ENCODE measurements at regions not wholly inside any gene's neighbourhood (a gene's known extent, or its start where the extent isn't known, plus 50 kb on each side); places are given as distances from the start of the nearest gene placed in this dataset.

- no TSS peak for BruUV-seq (replicated peaks)
- H3K36me3 ChIP-seq (ENCODE audit: control insufficient read depth in 1 of 2, insufficient read depth in 2 of 2, low read length in 2 of 2), result no peaks in the 10 kb centered on the region
- no peak for DNase-seq (ENCODE audit: low read depth, low spot score)
- H3K4me3 ChIP-seq (replicated peaks in 1 of 2; ENCODE audit: low read depth in 1 of 2, low read length in 2 of 2), result no peak overlapping the region
- no peaks in the 10 kb centered on the region for H3K9me3 ChIP-seq (ENCODE audit: control insufficient read depth in 1 of 2, insufficient read depth in 1 of 2, low read depth in 1 of 2, low read length in 2 of 2)
- no peaks in the 10 kb centered on the region for H4K20me1 ChIP-seq (ENCODE audit: insufficient read depth)
- H2AFZ ChIP-seq (ENCODE audit: low read depth, low read length, poor library complexity, severe bottlenecking), result no peak overlapping the region
- POLR2A ChIA-PET, result no interaction called here
- no peak overlapping the region for H3K9ac ChIP-seq (ENCODE audit: low read length)
- CTCF ChIA-PET, result no interaction called here
- intact Hi-C loops (cut with micrococcal nuclease), result no loop called here
- H3K4me2 ChIP-seq (ENCODE audit: low read length), result no peak overlapping the region
- no peaks in the 10 kb centered on the region for H3K79me2 ChIP-seq (ENCODE audit: insufficient read depth, low read length)
- H3K9me2 ChIP-seq (ENCODE audit: insufficient read depth), result no peaks in the 10 kb centered on the region
- no peak for ATAC-seq
- RAD21 ChIA-PET (ENCODE audit: low non-redundant PET in 1 of 2, low total read pairs in 2 of 2, uncharacterized antibody in 2 of 2, unreplicated experiment in 2 of 2), result no interaction called here
- H3K27me3 ChIP-seq (ENCODE audit: insufficient read depth, low read length), result peaks cover 42% of the 10 kb centered on the region
- no peaks in the 10 kb centered on the region for H3K4me1 ChIP-seq (ENCODE audit: control insufficient read depth in 1 of 2, insufficient read depth in 2 of 2, low read length in 2 of 2)
- TF ChIP-seq ATF3 (IDR thresholded peaks at IDR 0.05) (no peak), POLR2AphosphoS5 (IDR thresholded peaks at IDR 0.05; ENCODE audit: low read depth, low read length) (no peak), RAD21 (IDR thresholded peaks at IDR 0.05; ENCODE audit: low read depth) (no peak), CEBPB (IDR thresholded peaks at IDR 0.05; ENCODE audit: low read depth) (no peak), ZBTB33 (IDR thresholded peaks at IDR 0.05; ENCODE audit: extremely low read depth, insufficient replicate concordance, low read length) (no peak), SP1 (IDR thresholded peaks at IDR 0.05; ENCODE audit: low read depth) (no peak), CTCF (IDR thresholded peaks at IDR 0.05 in 2 of 3, conservative IDR thresholded peaks at IDR 0.05 in 1 of 3; ENCODE audit: borderline replicate concordance in 1 of 3, insufficient read depth in 1 of 3, low read depth in 2 of 3, low read length in 2 of 3) (no peak), POLR2A (IDR thresholded peaks at IDR 0.05; ENCODE audit: borderline replicate concordance, extremely low read depth, insufficient read depth, insufficient read length) (no peak), YY1 (IDR thresholded peaks at IDR 0.05; ENCODE audit: extremely low read depth, insufficient replicate concordance, low read depth, low read length) (no peak), EGR1 (IDR thresholded peaks at IDR 0.05; ENCODE audit: low read depth) (no peak)
- no peak overlapping the region for H3K27ac ChIP-seq (ENCODE audit: low read depth, low read length)
Observed at GRCh38 chr5:66333192-66333591, 189.1 kb downstream of the SREK1 start.
